DMS53 (cell line): ENCODE measurements at regions not wholly inside any gene's neighbourhood (a gene's known extent, or its start where the extent isn't known, plus 50 kb on each side); places are given as distances from the start of the nearest gene placed in this dataset.

Source experiments
- DNase-seq: peaks from one replicate; lab custom pipeline; 2025; lab: John Stamatoyannopoulos, UW

DNA sequence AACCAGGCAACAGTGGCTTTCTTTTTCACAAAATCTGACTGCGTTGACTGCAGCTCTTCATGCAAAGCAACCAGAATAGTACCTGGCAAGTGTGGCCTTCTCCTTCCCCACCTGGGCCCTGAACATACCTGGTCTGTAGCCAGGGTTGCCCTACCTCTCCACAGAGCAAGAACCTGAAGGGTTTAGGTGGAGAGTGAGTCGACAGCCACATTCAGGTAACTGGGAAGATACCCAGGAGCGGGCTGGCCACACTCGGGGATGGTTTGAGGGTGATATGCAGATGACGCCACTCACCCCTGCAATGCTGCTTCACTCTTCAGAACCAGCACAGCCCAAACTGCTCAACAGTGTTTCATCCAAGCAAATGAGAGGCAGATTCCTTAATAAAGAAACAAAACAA, 117.3 kb downstream of the TTC32 start:
- no peak for DNase-seq

DNA sequence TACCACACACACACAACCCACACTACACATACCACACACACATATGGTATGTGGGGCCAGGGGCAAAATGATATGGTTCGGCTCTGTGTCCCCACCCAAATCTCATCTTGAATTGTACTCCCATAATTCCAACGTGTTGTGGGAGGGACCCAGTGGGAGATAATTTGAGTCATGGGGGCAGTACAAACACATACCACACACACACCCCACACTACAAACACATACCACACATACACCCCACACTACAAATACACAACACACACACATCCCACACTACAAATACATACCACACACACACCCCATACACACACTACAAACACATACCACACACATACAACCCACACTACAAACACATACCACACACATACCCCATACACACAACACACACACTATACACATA, 117.8 kb downstream of the TTC32 start:
- no peak for DNase-seq

DNA sequence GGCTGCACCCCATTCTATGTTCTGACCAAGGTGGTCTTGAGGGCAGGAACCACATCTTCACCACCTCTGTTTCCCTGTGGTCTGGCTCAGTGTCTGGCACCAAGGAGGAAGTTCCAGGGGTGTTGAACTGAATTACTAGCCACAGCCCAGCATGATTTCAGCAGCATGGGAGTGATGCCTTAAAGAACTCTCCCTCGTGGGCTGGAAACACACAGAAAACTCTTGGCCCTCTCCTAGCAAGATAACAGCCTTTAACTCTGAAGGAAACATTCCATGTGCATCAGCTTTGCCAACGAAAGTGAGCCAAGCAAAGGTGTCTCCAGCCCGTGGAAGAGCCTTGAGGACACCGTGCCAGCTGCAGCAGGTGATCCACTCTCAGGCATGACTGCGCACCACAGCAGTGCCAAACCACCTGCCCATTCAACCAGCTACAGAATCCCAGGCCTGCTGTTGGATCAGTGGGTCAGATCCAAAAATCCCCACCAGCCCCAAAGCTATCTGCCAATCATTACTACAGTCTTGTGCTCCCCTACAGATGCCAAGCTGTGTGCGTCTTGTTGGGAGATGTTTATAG, 124.8 kb downstream of the TTC32 start:
- DNase-seq: no peak

DNA sequence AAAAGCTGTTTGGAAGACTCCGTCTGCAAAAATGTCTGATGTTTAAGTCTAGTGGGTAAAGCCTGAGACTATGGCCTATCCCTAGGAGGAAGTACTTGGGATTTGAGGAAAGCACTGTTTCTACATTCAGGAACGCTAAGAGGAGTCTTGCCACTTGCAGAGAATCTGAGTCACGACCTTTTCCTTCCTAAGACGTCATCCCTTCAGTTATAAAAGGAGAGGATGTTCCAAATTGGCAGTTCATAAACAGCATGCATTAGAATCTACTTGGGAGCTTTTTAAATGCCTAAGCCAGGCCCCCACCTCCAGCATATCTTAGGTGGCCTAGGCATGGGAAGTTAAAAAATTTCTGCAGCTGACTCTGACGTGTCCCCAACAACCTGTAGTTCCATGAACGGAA, 125.9 kb downstream of the TTC32 start:
- DNase-seq: no peak

DNA sequence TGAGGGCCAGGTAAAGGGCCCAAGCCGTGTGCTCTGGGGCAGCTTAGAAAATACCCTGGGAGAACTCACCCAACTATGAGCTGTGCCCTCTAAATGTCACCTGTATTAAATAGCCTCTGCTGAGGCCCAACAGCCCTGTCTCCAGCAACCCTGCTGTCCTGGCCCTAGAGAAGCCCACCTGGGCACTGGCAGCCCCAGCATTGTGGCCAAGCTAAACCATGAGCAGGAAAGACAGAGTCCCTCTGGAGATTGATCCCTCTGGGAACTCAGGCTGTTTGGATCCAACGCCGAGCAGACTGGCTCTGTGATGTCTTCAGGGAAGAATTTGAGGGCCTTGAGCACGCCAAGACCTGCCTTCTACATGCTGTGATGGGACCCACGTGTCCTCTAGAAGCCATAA, 126.5 kb downstream of the TTC32 start:
- DNase-seq: no peak

DNA sequence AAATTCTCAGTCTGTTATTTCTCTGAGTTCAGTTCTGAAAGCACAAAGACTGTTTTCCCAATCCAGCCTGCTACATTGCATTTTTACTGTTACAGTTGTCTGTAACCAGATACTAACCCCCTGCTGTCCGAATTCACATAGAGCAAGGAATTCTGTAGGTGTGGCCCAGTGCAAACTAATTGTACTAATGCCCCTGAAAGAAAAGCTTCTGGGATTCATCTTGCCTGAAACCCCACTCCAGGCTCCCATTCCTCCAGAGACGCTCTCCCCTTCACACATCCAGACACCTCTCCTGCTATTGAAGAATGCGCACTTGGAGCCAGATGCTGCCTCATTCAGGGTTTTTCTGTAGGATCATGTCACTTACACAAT, 127.0 kb downstream of the TTC32 start:
- DNase-seq: no peak

DNA sequence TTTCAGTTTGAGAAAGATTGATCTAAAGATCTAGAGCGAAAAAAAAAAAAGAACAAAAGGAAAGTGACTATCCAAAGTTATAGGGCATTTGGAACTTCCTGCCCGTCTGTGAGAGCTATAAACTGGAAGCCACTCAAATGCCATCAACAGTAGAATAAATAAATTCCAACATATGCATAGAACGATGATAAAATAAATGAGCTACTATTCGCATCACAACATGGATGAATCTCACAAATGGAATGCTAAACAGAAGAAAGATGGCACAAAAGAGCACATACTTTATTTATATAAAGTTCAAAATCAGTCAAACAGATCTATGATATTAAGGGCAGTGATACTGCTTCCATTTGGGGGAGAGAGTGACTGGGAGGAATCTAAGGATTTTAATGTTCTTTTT, 128.8 kb downstream of the TTC32 start:
- DNase-seq: no peak

DNA sequence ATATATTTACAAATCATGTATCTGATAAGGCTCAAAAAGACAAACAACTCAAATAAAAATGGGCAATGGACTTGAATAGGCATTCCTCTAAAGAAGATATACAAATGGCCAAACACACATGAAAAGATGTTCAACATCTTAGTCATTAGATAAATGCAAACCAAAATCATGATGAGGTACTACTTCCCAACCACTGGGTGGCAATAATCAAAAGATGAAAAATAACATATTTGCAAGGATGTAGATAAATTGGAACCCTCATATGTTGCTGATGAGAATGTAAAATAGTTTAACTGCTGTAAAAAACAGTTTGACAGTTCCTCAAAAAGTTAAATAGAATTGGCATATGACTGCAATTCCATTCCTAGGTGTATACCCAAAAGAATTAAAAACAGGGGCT, 132.3 kb downstream of the TTC32 start:
- DNase-seq: peak; percentile 50

DNA sequence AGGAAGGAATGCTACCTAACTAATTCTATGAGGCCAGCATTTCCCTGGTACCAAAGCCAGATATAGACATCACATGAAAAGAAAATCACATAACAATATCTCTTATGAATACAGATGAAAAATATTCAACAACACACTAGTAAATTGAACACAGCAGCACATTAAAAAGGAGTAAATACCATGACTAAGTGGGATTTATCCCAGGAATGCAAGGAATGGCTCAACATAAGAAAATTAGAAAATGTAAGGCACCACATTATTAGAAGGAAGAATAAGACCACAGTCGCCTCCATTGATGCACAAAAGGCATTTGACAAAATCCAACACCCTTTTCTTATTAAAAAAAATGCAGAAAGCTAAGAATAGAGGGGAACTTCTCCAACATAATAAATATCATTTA, 133.9 kb downstream of the TTC32 start:
- no peak for DNase-seq

DNA sequence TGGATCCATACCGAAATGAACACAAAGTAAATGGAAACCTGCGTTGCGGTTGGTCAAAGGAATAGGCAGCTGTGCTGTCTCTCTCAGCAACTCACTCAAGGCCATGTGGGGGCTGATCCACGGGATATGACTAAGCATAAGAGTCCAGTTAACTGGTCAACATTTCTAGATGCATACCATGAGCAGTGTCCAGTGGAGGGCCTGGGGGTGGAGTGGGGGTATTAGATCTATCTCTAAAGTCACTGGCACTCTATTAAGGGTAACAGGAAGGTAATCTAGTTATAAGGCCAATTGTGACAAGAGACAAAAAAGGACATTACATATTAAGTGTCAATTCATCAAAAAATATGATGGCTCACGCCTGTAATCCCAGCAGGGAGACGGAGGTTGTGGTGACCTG, 136.8 kb downstream of the TTC32 start:
- DNase-seq: no peak

DNA sequence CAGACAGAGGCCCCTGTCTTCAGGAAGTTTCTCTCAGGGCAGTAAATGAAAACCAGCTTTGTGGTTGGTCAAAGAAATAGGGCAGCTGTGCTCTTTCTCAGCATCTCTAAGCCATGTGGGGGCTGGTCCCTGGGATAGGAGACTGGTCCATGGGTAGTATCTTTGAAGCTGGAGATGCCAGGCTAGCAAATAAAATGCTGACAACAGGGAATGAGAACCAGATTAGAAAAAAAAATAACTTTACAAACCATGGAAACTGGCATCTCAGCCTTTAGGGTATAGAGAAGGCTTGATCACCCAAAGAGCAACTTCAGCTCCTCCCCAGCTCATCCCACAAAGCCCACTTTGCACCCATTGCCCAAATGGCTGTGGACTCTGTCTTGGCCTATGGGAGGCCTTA, 138.1 kb downstream of the TTC32 start:
- DNase-seq: no peak

DNA sequence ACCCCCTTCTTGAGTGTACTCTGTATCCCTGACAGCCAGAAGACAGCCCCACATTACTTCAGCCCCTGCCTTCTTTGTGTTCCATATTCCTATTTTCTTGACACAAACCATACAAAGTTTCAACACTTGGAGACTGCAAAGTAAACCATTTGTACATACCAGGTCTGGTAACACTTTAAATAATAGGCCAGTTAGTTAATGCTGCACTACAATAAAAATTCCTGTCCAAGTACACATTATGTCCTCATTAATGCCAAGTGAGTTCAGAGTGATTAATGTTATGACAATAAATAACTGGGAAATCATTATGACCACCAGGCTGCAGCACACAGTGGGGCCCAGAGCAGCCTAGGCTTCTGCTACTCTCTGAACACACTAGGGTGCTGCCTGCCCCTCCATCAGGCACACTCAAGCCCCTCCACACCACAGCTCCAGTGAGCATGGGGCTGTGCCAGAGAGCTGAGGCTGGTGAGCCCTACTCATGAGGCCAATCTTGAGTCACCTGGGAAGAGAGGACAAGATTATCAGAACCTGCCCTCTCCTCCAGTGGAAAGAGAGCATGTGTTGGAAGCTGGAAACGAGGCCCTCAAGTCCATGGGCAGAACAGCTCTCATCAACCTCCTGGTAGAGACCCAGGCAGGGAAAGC, 138.7 kb downstream of the TTC32 start:
- no peak for DNase-seq

DNA sequence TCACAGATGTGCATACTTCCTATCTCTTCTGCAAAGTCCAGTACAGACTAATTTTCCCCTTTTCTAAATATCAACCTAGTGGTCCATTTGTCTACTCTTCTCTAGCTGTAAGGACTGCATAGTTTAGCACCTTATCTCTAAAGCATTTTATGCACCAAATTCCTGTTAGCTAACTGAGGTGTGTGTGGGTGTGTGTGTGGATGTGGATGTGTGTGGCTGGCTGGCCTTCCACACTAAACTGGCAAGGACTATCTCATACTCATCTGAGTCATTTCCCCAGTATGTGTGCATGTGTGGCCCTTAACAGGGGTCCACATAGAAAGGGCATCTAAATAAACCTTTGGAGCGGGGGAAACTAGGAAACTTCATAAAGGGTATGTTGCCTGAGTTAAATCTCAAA, 139.6 kb downstream of the TTC32 start:
- DNase-seq: no peak

DNA sequence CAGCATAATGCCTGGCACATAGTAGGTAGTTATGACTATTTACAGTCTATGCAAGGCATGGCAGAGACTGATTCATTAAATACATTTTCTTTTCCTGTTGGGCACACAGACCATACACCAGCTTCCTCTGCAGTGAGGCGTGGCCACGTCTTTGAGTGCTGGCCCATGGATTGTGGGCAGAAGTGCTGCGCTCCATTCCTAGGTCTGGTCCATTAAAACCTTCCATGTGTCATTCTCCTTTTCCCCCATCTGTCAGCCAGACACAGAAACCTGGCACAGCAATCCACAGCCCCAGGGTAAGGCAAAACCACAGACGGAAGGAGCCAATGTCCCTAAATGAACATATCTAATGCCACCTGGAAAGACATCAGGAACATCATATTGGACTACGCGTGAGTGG, 141.9 kb downstream of the TTC32 start:
- DNase-seq: no peak

DNA sequence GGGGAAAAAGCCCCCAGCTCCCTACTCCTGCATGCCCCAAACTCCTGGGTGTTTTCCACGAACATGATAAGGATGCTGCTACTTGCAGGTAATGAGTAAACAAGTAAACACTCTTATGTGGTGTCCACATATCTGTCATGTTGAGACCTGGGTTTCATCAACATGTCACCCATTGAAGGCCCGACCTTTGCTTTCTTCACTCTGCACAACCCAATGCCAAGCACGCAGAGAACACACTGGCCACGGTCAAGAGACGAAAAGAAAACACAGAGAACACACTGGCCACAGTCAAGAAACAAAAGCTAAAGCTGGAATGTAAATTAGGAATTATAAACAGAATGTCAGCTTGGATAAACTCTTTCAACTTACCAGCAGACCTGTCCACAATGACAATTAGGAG, 143.1 kb downstream of the TTC32 start:
- DNase-seq: no peak

DNA sequence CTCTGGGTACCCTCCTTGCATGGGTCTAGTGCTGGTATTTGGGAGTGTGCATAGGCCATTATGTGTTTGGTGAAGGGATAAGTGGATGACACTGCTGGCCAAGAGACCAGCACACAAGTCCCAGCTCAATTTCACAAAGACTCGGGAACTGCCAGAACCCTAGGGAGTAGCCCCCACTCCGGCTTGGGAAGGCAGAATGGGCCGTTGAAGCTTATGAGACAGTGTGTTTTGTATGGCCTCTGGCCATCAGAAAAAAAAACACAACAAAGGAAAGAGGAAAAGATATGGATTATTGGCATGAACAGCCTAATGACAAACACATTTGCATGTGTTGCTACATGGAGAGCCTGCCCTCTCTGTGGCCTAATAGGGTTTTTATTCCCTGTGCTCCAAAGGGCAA, 144.2 kb downstream of the TTC32 start:
- DNase-seq: no peak

DNA sequence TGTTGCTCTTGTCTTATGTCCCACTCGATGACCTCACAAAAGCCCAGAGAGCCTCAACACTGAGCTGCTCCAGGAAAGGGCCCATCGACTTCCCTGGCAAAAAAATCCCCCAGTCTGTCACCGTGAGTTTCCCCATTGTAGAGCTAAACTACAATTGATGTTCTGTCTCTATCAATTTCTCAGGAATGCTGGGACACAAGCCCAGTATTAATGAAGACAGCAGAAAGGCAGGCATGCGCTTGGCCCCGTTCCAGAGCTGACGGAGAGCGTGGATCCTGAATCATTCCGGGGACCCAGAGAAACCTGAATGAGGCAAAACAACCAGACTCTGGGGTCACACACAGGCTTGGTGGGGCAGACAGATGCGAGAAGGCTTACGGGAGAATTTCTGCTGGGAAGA, 146.9 kb downstream of the TTC32 start:
- no peak for DNase-seq

DNA sequence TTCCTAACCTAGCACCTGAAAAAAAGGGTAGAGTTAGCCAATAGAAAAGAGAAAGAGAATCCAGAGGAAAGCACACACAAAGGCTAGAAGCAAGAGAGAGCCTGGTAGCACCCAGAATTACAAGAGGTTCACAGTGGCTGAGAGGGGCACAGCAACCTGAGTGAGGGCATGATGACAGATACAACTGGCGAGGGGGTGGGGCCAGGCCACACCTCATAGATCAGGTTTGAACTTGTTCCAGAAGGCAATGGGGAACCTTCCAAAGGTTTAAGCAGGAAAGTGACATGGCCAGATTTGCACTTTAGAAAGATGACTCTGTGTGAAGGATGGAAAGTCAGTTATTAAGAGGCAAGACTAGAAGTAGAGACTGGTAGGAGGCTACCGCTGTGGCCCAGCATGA, 148.0 kb downstream of the TTC32 start:
- DNase-seq: no peak

DNA sequence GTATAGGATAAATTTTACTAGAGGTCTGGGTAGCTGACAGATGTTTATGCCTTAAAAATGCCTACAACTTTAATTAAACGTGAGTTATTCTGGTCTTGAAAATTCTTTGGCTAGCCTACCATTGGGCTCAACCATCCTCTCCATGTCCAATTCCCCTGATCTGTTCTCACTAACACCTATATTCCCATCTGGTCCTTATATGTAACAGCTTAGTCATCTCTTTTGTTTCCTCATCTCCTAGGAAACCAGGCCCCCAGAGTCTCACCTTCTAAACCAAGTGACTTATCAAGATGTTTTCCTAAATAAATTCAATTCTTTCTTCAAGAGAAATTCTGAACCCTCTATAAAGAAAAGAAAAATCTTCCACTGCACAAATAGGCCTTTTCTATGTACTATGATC, 148.5 kb downstream of the TTC32 start:
- no peak for DNase-seq

DNA sequence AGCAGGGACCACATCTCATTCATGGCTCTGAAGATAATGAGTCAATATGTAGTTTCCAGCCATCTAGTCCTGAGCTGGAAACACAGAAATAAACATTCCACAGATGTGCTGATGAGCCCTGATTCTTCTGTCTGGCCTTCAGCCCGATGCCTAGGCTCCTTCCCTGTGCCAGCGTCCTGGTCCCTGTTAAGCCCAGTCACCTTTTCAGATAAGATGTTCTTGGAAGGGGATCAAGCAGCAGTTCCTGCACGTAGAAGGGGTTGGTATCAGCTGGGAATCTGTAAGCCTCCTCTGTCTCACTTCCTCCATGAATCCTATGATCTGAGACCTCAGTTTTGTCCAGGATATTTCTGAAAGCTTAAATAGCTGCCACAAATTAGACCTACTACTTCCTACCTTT, 149.3 kb downstream of the TTC32 start:
- no peak for DNase-seq

DNA sequence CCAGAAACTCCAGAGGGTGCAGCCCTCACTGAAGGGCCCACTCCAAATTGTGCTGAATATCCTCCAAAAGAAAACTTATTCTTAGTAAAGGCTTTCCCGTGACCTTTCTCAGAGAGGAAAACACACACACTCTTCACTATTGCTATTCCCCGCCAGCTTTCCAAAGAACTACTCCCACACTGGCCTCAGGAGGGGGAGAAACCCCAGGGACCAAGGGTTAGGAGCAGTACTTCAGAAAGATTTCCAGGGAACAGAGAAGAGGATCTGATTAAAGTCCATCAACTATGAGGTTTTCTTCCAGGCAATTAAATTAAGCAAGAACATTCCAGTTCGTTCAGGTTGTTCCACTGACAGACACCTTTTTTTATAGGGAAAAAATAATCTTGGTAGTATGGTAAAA, 150.2 kb downstream of the TTC32 start:
- no peak for DNase-seq

DNA sequence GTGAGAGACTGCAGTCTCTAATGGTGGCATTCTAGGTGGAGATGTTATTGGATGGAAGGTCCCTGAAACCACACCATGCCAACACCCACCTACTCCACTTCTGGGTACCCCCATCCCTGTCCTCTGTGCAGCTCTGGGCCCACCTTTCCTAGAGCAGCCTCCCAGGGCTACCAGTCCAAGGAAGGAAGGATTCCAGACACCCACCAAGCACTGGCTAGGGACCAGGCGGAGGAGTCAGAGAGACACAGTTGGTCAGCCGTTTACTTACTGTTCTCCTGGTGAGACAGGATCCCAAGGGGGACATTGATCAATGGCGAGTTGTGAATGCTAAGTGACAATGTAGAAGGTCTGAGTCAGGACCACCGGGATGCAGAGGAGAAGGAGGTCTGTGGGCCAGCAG, 151.6 kb downstream of the TTC32 start:
- DNase-seq: no peak

DNA sequence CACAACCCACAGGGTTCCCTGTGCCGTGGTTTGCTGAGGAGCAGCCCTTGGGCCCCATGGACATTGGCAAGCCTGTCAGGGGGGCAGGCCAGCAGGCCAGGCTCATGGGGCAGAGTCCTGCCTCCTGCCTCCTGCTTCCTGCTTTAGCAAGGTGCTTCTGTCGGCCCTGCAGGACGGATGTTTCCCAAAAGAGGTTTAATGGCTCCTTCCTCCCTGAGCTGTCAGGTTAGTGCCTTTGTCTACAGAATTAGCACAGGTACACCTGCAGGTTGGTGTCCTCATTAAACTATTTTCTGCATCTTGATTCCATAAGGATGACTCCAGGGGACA, 152.3 kb downstream of the TTC32 start:
- DNase-seq: no peak

DNA sequence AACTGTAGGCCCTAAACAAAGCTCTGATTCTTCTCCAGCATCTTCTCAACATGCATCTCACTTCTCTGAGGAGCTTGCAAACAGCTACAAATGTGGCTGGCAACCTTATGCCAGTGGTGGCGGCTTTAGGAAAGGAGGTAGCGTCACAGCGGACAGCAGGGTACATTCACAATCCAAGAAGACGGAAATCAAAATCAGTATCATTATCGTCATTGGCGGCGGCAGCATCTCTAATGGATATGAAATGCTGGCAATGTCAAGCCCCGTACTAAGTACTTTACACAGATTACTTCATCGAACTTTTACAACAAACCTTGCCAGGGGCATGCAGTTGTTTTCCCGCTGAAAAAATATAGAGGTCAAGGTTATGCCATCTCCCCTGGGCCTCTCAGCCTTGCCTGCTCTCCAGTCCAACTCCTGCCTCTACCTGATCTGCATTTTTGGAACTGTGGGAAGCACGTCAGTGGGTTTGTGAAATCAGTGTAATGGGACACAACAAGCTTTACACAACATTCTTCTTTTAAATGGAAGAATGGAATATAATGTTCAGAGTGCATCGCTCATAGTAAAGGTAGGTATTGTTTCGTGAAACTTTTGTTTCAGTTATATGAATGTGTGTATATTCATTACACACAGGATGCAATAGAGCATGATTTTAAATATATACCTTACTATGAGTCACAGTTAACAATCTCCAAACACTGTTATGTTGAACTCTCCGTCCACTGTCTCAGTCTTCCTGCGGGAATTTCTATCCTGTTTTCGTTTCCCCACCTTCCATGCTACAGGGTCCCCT, 152.9 kb downstream of the TTC32 start:
- DNase-seq: no peak
